Tongue (tissue), 1 donor: ENCODE measurements at regions not wholly inside any gene's neighbourhood (a gene's known extent, or its start where the extent isn't known, plus 50 kb on each side); places are given as distances from the start of the nearest gene placed in this dataset.

Experiments used
- DNase-seq: peaks from one replicate; pipeline ENCODE4 v3.0.0-alpha.2; 2015

DNA sequence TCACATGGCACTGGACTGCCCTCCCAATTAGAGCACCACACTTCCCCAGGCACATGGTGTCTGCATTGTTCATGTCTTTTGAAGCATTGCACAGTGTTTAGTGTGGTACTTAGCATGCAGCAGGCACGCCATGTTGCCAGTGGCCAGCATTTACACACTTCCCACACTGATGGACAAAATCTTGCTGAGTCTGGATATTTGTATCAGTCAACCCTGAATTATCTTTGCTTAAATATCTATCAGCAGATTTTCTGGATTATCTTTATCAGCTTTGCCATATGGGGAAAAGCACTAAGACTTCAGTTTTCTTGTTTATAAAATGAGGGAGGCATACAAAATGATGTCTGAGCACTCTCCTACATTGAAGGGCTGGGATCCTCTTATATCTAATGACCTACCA lies 416.0 kb upstream of the MMADHC start:
- DNase-seq = no peak

DNA sequence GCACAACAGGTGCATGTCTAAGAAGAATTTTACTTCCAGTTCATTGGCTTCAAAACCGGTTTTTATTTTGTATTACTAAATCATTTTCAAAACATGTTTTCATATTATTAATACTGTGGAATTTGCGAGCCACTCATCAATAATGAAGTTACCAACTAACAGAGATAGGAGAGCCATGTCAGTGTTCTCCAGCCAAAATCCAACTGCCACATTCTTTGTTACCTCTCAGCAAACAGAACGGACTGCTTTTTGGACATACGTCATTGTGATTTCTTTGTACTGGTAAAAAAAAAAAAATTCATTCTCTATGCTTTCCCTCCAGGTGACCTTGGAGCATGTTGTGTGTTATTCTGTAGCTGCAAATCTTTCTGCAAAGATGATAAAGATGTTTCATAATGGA lies 414.2 kb upstream of the MMADHC start:
- DNase-seq = no peak

DNA sequence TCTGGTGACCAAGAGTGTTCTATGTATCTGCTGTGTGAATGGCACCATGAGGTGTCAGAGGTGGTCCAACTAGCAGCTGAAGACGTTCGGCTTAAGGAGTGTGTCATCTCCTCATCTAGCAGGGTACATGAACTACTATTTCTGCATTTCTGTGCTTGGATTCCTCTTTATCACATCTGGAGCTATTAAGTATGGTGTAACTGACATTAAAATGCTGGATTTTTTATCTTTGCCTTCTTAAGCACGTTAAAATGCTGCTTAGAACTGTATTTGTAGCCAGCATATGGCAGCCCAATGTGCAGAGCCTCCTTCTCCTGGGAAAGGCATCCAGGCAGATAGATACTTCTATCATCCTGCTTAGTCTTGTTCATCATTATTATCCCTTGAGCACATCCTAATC lies 409.3 kb upstream of the MMADHC start:
- DNase-seq = no peak

DNA sequence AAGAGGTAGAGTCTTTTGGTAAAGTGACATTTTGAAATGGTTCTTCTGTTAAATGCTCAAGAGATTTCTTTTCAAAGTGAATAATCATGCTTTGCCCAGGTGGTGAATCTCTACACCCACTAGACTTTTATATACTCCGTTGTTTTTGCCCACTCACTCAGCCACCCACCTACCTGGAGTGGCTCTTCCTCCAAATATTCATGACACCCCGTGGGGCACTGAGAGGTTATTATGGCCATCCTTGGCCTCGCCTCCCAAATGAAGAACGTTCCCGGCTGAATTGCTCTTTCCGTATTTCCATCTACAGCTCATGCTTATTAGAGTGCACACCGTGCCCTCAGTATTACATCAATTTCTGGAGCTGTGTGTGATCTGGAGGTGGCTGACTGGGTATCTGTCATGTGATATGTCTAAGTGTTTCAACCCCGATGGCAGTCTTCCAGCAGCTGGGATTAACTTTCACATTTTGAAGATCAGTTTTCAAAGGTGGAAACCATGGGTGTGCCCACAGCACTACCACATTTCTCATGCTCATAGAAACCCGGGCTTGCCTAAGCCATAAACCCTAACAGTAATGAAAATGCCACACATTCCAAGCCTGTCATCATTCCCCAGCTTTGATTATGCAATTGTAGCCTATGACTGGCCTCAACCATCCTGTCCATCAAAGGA lies 406.6 kb upstream of the MMADHC start:
- DNase-seq = peak; percentile 64

DNA sequence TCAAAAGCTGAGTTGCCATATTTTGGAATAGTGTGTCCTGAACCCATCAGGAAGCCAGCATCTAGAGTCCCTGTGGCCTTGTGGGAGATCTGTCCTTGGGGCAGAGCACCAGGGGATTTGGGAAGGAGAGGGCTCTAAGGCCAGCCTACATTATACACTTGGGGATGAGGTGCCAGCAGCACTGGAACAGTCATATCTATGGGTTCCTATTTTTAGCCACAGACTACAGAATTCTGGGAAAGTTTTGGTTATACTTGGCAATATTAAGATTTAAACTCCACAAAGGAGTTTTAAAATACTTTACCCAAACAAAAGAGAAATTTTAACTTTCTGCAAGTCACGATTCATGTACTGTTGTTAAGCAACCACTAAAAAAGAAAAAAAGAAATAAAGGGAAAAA lies 405.7 kb upstream of the MMADHC start:
- DNase-seq = no peak

DNA sequence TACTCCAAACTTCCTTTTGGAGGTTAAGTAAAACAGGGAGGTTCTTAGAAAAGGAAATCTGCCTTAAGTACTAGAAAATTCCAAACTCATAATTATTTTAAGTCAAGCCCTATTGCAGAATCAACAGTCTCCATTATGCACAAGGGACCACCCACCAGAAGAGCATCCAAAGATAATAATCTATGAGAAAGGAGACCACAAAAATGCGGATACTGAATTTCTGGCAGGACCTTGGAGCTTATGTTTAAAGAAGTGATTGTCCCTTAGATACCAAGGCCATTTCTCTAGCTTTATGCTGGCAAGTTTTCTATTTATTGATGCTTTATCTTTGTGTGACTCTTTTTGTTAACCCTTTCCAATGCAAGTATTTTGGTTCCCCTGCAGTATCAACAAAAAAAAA lies 404.0 kb upstream of the MMADHC start:
- DNase-seq = no peak

DNA sequence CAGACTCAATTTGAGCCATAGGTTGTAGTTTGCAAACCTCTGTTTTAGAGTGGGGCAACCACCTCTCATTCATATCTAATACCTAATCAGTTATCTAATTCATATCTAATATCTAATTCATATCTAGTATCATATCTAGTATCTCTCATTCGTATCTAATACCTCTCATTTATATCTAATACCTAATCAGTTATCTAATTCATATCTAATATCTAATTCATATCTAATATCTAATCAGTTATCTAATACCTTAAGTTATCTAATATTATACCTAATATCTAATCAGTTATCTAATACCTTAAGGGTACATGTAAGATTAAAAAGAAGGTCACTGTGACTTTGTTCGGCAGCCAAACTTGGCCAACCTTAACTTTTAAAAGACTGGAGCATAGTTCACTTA lies 403.4 kb upstream of the MMADHC start:
- DNase-seq = no peak

DNA sequence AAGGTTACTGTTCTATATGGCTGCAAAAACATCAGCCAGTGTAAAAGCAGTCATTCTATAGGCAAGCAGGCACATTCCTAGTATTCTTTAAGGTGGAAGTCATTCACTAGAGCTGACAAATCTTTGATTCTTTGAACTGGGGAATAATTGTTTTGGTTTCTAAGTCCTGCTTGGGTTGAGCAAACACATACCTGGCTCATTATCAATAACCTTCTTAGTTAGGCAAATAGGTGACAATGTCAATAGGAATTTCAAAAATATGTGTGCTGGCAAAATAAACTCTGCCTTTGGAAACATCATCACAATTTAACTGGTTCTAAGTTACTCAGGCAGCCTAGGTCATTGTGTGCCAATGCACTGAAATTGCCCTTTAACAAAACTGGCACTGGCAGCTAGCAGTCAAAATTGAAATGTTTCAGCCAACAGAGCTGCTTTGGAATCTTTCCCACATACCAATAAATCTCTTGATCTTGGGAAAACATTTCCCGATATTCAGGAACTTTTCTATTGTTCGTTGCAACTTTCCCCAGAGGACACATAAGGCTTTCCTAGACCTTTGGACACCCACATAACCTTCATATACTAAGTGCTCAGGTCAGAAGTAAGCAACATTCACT lies 402.0 kb upstream of the MMADHC start:
- no peak for DNase-seq

DNA sequence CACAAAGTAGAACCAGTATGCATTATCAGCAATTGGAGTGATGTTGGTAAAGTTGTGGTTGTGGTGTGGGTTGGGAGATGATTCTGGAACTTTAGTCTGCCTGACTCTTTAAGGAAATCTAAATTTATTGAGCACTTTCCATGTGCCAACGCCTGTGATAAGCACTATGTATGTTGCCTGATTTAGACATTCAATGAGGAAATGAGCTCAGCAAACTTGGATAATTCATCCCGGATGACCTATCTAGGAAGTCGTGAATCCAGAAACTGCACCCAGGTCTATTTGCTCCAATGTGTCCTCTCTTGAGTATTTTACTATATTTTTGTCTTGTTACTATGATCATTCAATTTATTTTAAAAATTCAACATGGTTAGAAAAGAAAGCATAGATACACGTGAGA lies 400.8 kb upstream of the MMADHC start:
- DNase-seq = no peak

DNA sequence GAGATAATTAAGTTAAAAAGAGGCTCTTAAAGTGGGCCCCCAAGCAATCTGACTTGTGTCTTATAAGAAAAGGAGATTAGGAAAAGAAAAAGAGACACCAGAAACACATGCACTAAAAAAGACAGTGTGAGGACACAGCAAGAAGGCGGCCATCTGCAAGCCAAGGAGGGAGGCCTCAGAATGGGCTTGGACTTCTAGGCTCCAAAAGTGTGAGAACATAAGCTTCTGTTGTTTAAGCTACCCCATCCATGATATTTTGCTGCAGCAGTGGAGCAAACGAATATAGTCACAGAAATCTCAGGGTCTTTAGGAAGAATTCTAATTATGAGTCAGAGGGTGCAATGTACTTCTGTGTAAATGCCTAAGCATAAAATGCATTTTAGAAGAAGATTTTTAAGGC lies 399.3 kb upstream of the MMADHC start:
- DNase-seq = no peak

DNA sequence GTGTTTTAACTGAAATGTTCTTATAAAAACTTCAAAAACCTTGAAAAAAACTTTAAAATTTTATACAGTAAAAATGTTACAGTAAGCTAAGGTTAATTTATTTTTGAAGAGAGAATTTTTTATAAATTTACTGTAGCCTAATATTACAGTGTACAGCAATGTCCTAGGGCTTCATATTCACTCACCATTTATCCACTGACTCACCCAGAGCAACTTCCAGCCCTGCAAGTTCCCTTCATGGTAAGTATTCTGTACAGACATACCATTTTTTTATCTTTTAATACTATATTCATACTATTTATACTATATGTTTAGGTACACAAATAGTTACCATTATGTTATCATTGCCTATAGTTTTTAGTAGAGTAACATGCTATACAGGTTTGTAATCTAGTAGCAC lies 396.7 kb upstream of the MMADHC start:
- no peak for DNase-seq

DNA sequence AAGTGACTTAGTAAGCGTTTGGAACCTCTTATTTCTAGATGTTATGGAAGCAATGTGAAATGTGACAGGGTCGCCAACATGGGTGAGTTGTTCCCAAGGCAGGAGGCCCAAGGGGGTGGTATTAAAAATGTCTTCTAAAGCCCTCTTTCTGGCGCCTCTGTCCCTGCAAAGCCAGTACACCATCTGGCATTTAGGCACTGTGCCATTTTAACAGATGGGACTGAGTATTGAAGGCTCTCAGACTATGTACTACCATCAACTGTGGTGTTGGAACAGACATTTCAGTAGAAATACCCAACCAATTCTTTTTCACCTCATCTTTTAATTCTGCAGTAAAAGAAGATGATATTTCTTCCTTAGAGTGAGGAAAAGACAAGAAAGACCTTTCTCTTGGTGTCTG lies 384.5 kb upstream of the MMADHC start:
- DNase-seq = peak; percentile 94

DNA sequence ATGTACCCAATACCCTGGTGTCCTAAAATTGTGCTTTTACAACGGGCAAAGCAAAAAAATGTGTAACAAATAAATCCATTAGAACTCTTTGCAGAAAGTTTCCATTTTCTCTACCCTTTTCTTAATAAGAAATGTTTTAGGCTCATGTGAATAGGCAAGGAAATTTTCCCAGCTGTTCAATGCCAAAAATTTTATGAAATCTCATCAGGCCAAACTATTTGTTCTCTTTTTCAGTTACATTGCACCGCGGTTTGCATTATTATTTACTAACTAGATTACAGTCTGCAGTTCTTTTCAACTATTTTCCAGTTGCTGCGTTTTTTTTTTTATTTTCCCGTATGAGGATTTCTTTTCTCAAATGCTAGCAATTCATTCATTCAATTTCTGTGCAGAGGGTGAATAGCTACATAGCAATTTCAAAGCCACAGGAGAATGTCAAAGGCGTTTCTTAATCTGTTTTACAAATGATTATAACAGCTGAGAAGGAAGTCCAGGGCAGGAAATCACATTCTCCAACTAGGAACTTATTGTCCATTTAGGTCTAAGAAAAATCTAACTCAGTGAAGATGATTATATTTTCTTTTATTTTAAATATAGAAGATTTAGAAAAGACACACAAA lies 367.5 kb upstream of the MMADHC start:
- DNase-seq = peak; percentile 16

DNA sequence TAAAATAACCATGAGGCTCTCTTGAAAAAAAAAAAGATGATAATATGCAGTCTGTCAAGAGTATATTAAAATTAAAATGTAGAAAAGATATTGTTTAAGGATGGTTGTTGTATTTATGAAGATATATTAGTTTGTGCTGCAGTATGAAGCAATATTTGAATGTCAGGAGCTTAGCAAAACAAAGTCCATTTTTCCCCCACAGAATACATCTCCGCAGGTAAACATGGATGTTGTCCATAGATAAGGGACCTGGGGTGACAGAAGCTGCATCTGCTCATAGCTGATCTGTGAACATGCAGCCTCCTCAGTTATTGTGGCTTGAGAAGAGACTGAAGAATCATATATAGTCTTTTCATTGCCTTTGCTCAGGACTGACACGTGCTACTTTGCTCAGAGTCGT lies 366.1 kb upstream of the MMADHC start:
- no peak for DNase-seq

DNA sequence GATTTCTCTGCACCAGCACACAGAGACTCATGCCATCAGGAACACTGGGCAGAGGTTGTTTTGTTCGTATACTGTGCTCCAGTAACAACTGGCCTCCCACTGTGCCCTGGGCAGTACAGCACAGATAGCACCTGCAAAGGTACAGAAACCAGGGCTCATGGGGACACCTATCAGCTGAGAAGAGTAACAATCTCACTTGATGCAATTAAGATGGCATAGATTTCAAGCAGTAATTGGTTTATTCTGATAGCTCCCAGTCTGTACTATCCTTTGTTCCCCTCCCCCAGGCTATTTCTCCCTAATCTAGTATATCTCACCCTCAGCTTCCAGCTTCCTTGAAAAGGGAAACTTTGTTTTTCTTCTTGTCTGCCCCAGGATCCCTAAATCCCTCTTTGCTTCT lies 343.9 kb upstream of the MMADHC start:
- DNase-seq = no peak

DNA sequence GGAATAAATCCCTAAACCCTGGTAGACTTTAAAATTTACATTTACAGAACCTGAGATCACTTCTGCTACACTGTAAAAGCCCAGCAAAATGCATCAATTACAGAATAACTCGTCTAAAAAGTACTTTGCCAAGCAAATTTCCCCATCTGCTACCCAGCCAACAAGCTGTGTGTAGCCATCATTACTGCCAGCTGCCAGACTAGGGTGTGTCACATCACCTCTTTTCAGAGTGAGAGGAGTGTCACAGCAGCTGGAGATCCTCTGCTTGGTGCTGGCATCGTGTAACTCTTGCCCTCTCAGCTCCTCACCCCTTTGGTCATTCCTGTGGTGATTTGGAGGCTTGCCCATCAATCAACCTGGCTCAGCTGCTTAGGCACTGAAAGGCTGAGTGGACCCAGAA lies 340.4 kb upstream of the MMADHC start:
- peak; percentile 60 for DNase-seq

DNA sequence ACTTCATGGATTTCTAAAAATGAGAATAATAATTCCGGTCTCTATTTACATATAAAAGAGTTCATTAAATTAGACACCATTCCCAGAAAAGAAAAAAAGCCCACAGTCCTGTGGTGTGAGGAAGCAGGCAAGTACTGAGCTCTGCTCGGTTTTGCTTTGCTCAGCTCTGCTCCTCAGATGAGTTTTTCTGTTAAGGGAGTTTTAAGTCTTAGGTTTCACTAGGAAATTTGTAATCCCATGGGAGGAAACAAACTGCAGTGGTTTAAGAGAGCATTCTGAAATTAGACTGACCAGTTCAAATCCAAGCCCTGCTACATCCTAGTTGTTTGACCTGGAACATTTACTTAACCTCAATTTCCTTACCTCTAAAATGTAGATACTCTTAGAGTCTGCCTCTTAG lies 338.6 kb upstream of the MMADHC start:
- DNase-seq = peak; percentile 13

DNA sequence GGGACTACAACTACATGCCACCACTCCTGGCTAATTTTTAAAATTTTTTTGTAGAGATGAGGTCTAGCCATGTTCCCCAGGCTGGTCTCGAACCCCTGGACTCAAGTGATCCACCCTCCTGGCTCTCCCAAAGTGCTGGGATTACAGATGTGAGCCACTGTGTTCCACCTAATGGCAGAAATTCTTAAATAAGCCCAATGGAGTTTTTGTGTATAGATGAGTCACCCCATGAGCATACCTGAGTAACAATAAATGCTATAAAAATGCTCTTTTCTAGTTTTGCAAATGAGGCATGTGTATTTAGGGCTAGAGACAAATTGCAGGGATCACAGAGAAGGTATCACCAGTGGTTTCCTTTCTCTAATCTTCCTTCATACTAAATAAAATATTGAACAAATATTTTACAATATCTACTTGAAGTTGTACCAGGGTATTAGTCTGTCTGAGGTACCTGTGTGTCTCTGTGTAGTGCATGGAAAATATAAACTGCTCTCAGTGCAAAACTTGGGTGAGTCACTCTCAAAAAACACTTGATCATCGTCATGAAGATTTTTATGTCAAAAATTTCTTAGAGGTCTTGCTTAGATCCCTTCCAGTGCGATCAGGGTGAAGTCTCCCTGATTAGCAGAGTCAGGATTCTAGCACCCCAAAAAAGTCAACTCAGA lies 337.1 kb upstream of the MMADHC start:
- no peak for DNase-seq

DNA sequence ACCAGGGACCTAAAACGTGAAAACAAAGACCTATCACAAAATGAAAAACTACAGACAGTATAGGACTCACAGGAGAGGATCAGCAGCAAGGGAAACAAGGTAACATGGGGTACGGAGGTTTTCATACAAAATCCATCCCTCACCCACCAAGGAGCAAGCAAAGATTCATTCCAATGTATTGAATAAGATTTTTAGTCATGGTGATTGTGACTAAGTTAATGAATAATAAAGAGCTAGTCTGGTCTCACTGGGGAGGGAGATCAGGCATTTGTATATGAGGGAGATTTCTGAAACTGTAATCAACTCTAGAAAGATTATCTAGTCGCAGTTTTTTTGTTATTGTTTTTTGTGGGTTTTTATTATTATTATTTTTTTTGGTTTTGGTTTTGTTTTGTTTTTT lies 336.5 kb upstream of the MMADHC start:
- DNase-seq = no peak

DNA sequence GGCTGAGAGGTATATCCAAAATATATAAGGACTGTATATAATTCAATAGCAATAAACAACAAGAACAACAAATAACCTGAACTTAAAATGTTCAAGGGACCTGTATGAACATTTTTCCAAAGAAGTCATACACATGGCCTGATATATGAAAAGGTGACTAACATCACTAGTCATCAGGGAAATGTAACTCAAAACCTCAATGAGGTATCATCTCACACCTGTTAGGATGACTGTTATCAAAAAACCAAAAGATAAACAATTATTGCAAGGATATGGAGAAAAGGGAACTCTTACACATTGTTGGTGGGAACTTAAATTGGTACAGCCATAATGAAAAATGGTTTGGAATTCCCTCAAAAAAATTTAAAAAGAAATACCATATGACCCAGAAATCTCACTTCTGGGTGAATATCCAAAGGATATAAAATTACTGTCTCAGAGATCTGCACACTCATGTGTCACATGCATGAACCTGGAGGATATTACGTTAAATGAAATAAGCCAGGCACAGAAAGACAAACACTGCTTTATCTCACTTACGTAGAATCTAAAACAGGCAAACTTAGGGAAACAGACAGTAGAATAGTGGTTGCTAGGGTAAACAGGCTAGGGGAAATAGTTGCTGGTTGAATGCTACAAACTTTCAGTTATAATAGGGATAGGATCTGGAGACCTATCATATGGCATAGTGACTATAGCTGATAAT lies 334.5 kb upstream of the MMADHC start:
- no peak for DNase-seq

DNA sequence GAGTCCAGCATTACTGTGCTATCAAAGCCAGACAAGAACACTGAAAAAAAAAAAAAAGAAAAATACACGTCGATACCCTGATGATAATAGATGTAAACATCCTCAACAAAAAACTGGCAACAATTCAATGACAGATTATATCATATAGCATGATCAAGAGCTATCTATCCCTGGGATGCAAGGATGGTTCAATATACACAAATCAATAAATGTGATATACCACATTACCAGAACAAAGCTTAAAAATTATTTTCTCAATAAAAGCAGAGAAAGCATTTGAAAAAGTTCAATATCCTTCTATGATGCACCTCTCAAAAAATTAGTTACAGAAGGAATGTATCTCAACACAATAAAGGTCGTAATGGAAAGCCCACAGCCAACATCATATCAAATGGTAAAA lies 332.8 kb upstream of the MMADHC start:
- DNase-seq = no peak

DNA sequence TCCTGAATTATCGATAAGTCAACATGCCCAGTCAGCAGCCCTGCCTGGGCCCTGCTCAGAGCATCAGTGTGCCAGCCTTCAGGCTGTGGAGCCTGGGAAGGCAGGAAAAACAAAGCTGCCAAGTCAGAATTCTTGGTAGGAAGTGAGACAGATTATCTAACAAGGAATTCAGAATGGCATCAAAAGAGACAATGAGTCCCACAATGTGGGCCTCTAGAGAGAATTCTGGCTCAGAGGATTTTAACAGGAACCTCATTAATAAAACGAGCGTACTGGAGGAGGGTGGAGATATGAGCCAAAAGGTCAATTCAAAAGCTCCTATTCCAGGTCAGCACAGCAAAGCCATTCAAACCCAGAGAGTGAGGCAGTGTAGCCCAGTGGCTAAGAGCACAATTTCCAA lies 327.6 kb upstream of the MMADHC start:
- DNase-seq = no peak
